ENCODE measurements at regions not wholly inside any gene's neighbourhood (a gene's known extent, or its start where the extent isn't known, plus 50 kb on each side); places are given as distances from the start of the nearest gene placed in this dataset.

- DNase-seq (ENCODE audit: extremely low spot score, unreplicated experiment): no peak
- H3K27ac Mint-ChIP-seq: no peak overlapping the region
- peaks cover 7% of the 10 kb centered on the region for H3K27me3 Mint-ChIP-seq
- H3K9me3 Mint-ChIP-seq: peaks cover 6% of the 10 kb centered on the region
- TF ChIP-seq CTCF (conservative IDR thresholded peaks at IDR 0.05): no peak
- H3K4me1 Mint-ChIP-seq (ENCODE audit: unreplicated experiment): peaks cover 8% of the 10 kb centered on the region
- no peaks in the 10 kb centered on the region for H3K36me3 Mint-ChIP-seq
- no peak overlapping the region for H3K4me3 Mint-ChIP-seq
Measured at GRCh38 chr5:6829150-6829784, 116.0 kb downstream of the TENT4A start.

- TF ChIP-seq CTCF (conservative IDR thresholded peaks at IDR 0.05): no peak
- DNase-seq (ENCODE audit: extremely low spot score, unreplicated experiment): no peak
- no peak overlapping the region for H3K4me3 Mint-ChIP-seq
- H3K27me3 Mint-ChIP-seq: peaks cover 7% of the 10 kb centered on the region
- peaks cover 6% of the 10 kb centered on the region for H3K9me3 Mint-ChIP-seq
- peaks cover 8% of the 10 kb centered on the region for H3K4me1 Mint-ChIP-seq (ENCODE audit: unreplicated experiment)
- no peak overlapping the region for H3K27ac Mint-ChIP-seq
- no peaks in the 10 kb centered on the region for H3K36me3 Mint-ChIP-seq
Measured at GRCh38 chr5:6830643-6831239, 117.5 kb downstream of the TENT4A start.

GRCh38 chr5:6831678-6832671, 118.7 kb downstream of the TENT4A start:
- TF ChIP-seq CTCF (conservative IDR thresholded peaks at IDR 0.05): no peak
- H3K27me3 Mint-ChIP-seq: peaks cover 7% of the 10 kb centered on the region
- peak; percentile 15 for DNase-seq (ENCODE audit: extremely low spot score, unreplicated experiment)
- no peak overlapping the region for H3K27ac Mint-ChIP-seq
- peaks cover 6% of the 10 kb centered on the region for H3K9me3 Mint-ChIP-seq
- H3K4me3 Mint-ChIP-seq: no peak overlapping the region
- H3K36me3 Mint-ChIP-seq: no peaks in the 10 kb centered on the region
- peaks cover 8% of the 10 kb centered on the region for H3K4me1 Mint-ChIP-seq (ENCODE audit: unreplicated experiment)

- H3K9me3 Mint-ChIP-seq: peaks cover 6% of the 10 kb centered on the region
- no peak for DNase-seq (ENCODE audit: extremely low spot score, unreplicated experiment)
- peaks cover 3% of the 10 kb centered on the region for H3K27me3 Mint-ChIP-seq
- H3K27ac Mint-ChIP-seq: no peak overlapping the region
- peaks cover 5% of the 10 kb centered on the region for H3K4me1 Mint-ChIP-seq (ENCODE audit: unreplicated experiment)
- no peaks in the 10 kb centered on the region for H3K36me3 Mint-ChIP-seq
- no peak for TF ChIP-seq CTCF (conservative IDR thresholded peaks at IDR 0.05)
- H3K4me3 Mint-ChIP-seq: no peak overlapping the region
Measured at GRCh38 chr5:6832994-6833393, 119.8 kb downstream of the TENT4A start.

GRCh38 chr5:6833406-6833805, 120.2 kb downstream of the TENT4A start:
- Mint-ChIP-seq H3K27ac (no peak overlapping the region), H3K4me1 (ENCODE audit: unreplicated experiment) (peaks cover 1% of the 10 kb centered on the region)

More at GRCh38 chr5:6833406-6833805, 120.2 kb downstream of the TENT4A start:
- Mint-ChIP-seq H3K36me3 (no peaks in the 10 kb centered on the region), H3K4me3 (no peak overlapping the region), H3K27me3 (peaks cover 4% of the 10 kb centered on the region), H3K9me3 (peaks cover 6% of the 10 kb centered on the region)
- no peak for DNase-seq (ENCODE audit: extremely low spot score, unreplicated experiment)
- no peak for TF ChIP-seq CTCF (conservative IDR thresholded peaks at IDR 0.05)

Data from type B pancreatic cell (in vitro differentiated cells).